Ascending aorta (tissue), 2 donors: ENCODE measurements at regions not wholly inside any gene's neighbourhood (a gene's known extent, or its start where the extent isn't known, plus 50 kb on each side); places are given as distances from the start of the nearest gene placed in this dataset.

Experiments used
- DNase-seq, 2 donors: peaks; one replicate each; pipeline ENCODE4 v3.0.0-alpha.2; 2019; ENCODE audit warnings: low spot score in 2 of 2
- H3K27ac ChIP-seq, 2 donors: fragments of 200-600 bp; sonication (generic); one replicate each; pipeline ENCODE4 v1.5.1; 2016 to 2017; ENCODE audit warnings: mild to moderate bottlenecking in 1 of 2
- H3K27me3 ChIP-seq: fragments of 200-600 bp; sonication (generic); one replicate; pipeline ENCODE4 v1.5.1; 2017
- H3K36me3 ChIP-seq, 2 donors: fragments of 200-600 bp; sonication (generic); one replicate each; pipeline ENCODE4 v1.5.1; 2016
- H3K4me1 ChIP-seq, 2 donors: fragments of 200-600 bp; sonication (generic); one replicate each; pipeline ENCODE4 v1.5.1; 2016 to 2017; ENCODE audit warnings: mild to moderate bottlenecking in 1 of 2
- H3K4me3 ChIP-seq, 2 donors: fragments of 200-600 bp; sonication (generic); one replicate each; pipeline ENCODE4 v1.5.1; 2016 to 2017; ENCODE audit warnings: mild to moderate bottlenecking in 1 of 2
- H3K9me3 ChIP-seq, 2 donors: fragments of 200-600 bp; sonication (generic); one replicate each; pipeline ENCODE4 v1.5.1; 2016
- intact Hi-C: fragments of 100-400 bp; cut with DNase I; formaldehyde crosslinking; loops from one replicate; pipeline ENCODE4 v1.15.1; 2023
- TF ChIP-seq, protein P1 (sequence below), 3 experiments: fragments of 200-600 bp in 2 of 3; fragments of 450-650 bp in 1 of 3; sonication (generic) in 2 of 3; IDR thresholded peaks; one replicate each; pipeline ENCODE4 v1.5.1; 2016 to 2019; ENCODE audit warnings: antibody characterized with exemption in 3 of 3, mild to moderate bottlenecking in 1 of 3, moderate library complexity in 1 of 3

DNA sequence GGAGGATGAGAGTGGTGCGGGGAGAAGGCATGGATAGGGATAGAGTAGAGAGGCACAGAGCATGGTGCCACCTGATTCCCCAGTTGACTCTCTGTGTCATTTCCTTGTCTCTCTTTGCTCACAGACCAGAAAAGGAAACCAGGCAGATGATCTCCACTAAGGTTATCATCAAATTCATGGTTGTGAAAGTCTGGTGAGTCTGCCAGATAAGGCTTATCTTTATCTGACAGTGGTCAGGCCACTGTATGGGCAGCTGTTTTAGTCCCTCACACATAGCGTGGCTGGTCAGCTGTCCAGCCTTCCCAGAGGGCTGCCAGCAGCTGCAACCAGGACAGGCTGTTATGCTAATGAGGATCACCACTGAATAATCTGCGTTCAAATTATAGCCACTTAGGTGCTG, 99.0 kb downstream of the ADRA2A start:
- Histone ChIP-seq H3K4me1 (no peaks in the 10 kb centered on the region), H3K27ac (no peak overlapping the region), H3K36me3 (no peaks in the 10 kb centered on the region), H3K27me3 (no peaks in the 10 kb centered on the region), H3K9me3 (no peaks in the 10 kb centered on the region), H3K4me3 (no peak overlapping the region)
- intact Hi-C loops: no loop called here
- DNase-seq: no peak
- TF ChIP-seq, protein P1, sequence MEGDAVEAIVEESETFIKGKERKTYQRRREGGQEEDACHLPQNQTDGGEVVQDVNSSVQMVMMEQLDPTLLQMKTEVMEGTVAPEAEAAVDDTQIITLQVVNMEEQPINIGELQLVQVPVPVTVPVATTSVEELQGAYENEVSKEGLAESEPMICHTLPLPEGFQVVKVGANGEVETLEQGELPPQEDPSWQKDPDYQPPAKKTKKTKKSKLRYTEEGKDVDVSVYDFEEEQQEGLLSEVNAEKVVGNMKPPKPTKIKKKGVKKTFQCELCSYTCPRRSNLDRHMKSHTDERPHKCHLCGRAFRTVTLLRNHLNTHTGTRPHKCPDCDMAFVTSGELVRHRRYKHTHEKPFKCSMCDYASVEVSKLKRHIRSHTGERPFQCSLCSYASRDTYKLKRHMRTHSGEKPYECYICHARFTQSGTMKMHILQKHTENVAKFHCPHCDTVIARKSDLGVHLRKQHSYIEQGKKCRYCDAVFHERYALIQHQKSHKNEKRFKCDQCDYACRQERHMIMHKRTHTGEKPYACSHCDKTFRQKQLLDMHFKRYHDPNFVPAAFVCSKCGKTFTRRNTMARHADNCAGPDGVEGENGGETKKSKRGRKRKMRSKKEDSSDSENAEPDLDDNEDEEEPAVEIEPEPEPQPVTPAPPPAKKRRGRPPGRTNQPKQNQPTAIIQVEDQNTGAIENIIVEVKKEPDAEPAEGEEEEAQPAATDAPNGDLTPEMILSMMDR (IDR thresholded peaks at IDR 0.05): no peak

- no peaks in the 10 kb centered on the region for H3K9me3 ChIP-seq
- H3K4me3 ChIP-seq: no peak overlapping the region
- no peaks in the 10 kb centered on the region for H3K4me1 ChIP-seq
- DNase-seq: no peak
- no peak overlapping the region for H3K27ac ChIP-seq
- TF ChIP-seq, protein P1 (IDR thresholded peaks at IDR 0.05): no peak
- H3K27me3 ChIP-seq: no peaks in the 10 kb centered on the region
- H3K36me3 ChIP-seq: no peaks in the 10 kb centered on the region
- intact Hi-C loops: no loop called here
These were observed 100.5 kb downstream of the ADRA2A start for GRCh38 chr10:111177379-111177778.

GRCh38 chr10:111179514-111179913, 102.7 kb downstream of the ADRA2A start:
- H3K4me1 ChIP-seq: no peaks in the 10 kb centered on the region
- no peak overlapping the region for H3K4me3 ChIP-seq
- intact Hi-C loops: no loop called here
- no peaks in the 10 kb centered on the region for H3K27me3 ChIP-seq
- no peaks in the 10 kb centered on the region for H3K9me3 ChIP-seq
- TF ChIP-seq, protein P1 (IDR thresholded peaks at IDR 0.05): no peak
- no peaks in the 10 kb centered on the region for H3K36me3 ChIP-seq
- DNase-seq: no peak
- no peak overlapping the region for H3K27ac ChIP-seq

- no peak for DNase-seq
- Histone ChIP-seq H3K27me3 (no peaks in the 10 kb centered on the region), H3K4me1 (no peaks in the 10 kb centered on the region), H3K27ac (no peak overlapping the region), H3K36me3 (no peaks in the 10 kb centered on the region), H3K4me3 (no peak overlapping the region), H3K9me3 (no peaks in the 10 kb centered on the region)
- intact Hi-C loops: no loop called here
- TF ChIP-seq, protein P1 (IDR thresholded peaks at IDR 0.05): no peak
These were observed 109.5 kb downstream of the ADRA2A start for GRCh38 chr10:111186358-111186757.

DNA sequence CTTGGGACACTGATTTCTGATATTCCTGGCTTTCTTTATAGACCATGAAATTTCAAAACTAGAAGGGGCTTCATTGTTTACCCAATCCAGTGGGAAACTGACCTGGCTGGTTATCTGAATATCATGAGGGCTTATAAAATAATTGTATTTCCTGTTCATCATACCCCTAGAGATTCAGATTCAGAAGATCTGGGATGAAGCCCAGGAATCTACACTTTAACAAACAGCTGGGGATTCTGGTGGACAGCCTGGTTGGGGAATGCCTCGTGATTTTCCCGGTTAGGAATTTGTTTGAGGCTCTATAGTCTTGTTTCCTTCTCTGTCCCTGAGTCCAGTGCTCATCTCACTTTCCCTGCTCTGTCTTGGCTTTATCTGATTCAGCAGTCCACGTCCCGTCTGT, 110.3 kb downstream of the ADRA2A start:
- no peak for DNase-seq
- TF ChIP-seq, protein P1 (IDR thresholded peaks at IDR 0.05): no peak
- no peaks in the 10 kb centered on the region for H3K27me3 ChIP-seq
- no peaks in the 10 kb centered on the region for H3K9me3 ChIP-seq
- H3K27ac ChIP-seq: no peak overlapping the region
- H3K4me3 ChIP-seq: no peak overlapping the region
- no peaks in the 10 kb centered on the region for H3K4me1 ChIP-seq
- intact Hi-C loops: no loop called here
- H3K36me3 ChIP-seq: no peaks in the 10 kb centered on the region

DNA sequence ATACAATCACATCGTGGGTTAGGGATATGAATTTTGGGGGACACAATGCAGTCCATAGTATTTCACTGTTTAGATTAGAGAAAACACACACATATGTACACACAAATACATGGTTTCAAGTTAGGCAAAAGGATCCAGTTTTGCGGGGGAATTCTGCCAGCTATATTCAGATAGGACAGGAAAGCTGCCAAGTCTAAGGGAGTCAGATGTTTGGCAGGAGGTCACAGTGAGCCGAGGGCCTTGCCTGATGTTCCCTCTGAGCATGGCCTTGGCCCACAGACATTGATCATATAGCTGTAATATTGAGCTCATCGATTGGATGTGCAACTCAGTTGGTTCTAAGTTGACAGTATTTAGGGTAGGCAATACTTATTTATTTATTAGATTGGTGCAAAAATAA, 122.8 kb downstream of the ADRA2A start:
- Histone ChIP-seq H3K27me3 (no peaks in the 10 kb centered on the region), H3K36me3 (no peaks in the 10 kb centered on the region), H3K9me3 (no peaks in the 10 kb centered on the region), H3K4me1 (no peaks in the 10 kb centered on the region), H3K27ac (no peak overlapping the region), H3K4me3 (no peak overlapping the region)
- TF ChIP-seq, protein P1 (IDR thresholded peaks at IDR 0.05): no peak
- DNase-seq: no peak
- intact Hi-C loops: no loop called here
